AG09309 (cell line): ENCODE measurements at regions not wholly inside any gene's neighbourhood (a gene's known extent, or its start where the extent isn't known, plus 50 kb on each side); places are given as distances from the start of the nearest gene placed in this dataset.

Experiments used
- DNase-seq: peaks from one replicate; pipeline ENCODE4 v3.0.0-alpha.2; 2010; ENCODE audit warnings: low read depth
- H3K4me3 ChIP-seq: 2 replicates; pipeline ENCODE4 v1.5.1; 2011; ENCODE audit warnings: mild to moderate bottlenecking, low read depth, low read length, moderate library complexity; ENCODE audit not compliant: control insufficient read depth
- CTCF ChIP-seq: IDR thresholded peaks from 2 replicates; pipeline ENCODE4 v1.5.1; 2011; ENCODE audit warnings: mild to moderate bottlenecking, low read depth, low read length, inconsistent platforms; ENCODE audit not compliant: insufficient read depth, control insufficient read depth; ENCODE audit errors: missing control alignments

GRCh38 chr2:224325941-224326340 is 76.0 kb downstream of the FAM124B start:
- no peak for TF ChIP-seq CTCF
- H3K4me3 ChIP-seq = no peak overlapping the region
- no peak for DNase-seq

- no peak for TF ChIP-seq CTCF
- no peak for DNase-seq
- H3K4me3 ChIP-seq = no peak overlapping the region
Observed at GRCh38 chr2:224324604-224325003, 77.3 kb downstream of the FAM124B start.

- DNase-seq = no peak
Observed at GRCh38 chr2:224320660-224321059, 81.2 kb downstream of the FAM124B start.

GRCh38 chr2:224319750-224320149 is 82.2 kb downstream of the FAM124B start:
- no peak for TF ChIP-seq CTCF
- DNase-seq = no peak
- no peak overlapping the region for H3K4me3 ChIP-seq

More at GRCh38 chr2:224320660-224321059, 81.2 kb downstream of the FAM124B start:
- H3K4me3 ChIP-seq = no peak overlapping the region
- no peak for TF ChIP-seq CTCF

GRCh38 chr2:224312741-224313140 is 89.2 kb downstream of the FAM124B start:
- DNase-seq = no peak
- TF ChIP-seq CTCF = no peak
- no peak overlapping the region for H3K4me3 ChIP-seq

- no peak for DNase-seq
- no peak overlapping the region for H3K4me3 ChIP-seq
- no peak for TF ChIP-seq CTCF
Observed at GRCh38 chr2:224310943-224311625, 90.8 kb downstream of the FAM124B start.
